ENCODE measurements at regions not wholly inside any gene's neighbourhood (a gene's known extent, or its start where the extent isn't known, plus 50 kb on each side); places are given as distances from the start of the nearest gene placed in this dataset.

DNA sequence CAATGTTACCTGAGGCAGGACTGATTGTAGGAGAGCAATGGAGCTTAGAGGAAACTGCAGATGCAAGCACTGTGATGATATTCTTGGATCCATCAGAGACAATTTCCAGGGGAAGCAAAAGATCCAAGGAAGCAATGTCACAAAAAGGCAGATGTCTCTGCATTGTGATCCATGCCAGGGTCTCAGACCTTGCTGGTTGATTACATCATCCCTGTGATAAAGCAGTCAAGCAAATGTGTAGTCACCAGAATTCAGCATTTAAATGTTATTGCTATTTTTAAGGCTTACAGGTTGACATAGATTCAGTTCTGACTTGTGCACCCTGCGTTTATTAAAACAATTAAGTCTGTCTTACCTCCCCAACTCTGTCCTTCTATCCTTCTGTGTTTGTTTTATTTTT is 56.8 kb upstream of the CCDC85A start:
- Mint-ChIP-seq H3K36me3 (ENCODE audit: unreplicated experiment) (no peaks in the 10 kb centered on the region), H3K4me3 (ENCODE audit: unreplicated experiment) (peak overlapping the region; percentile 40), H3K27me3 (ENCODE audit: unreplicated experiment) (no peaks in the 10 kb centered on the region), H3K9me3 (ENCODE audit: unreplicated experiment) (peaks cover 4% of the 10 kb centered on the region), H3K4me1 (ENCODE audit: low read depth, unreplicated experiment) (peaks cover 23% of the 10 kb centered on the region), H3K27ac (ENCODE audit: unreplicated experiment) (peak overlapping the region; percentile 88)
- TF ChIP-seq CTCF (IDR thresholded peaks at IDR 0.05; ENCODE audit: partially characterized antibody, unreplicated experiment), result no peak
- DNase-seq, result no peak

DNA sequence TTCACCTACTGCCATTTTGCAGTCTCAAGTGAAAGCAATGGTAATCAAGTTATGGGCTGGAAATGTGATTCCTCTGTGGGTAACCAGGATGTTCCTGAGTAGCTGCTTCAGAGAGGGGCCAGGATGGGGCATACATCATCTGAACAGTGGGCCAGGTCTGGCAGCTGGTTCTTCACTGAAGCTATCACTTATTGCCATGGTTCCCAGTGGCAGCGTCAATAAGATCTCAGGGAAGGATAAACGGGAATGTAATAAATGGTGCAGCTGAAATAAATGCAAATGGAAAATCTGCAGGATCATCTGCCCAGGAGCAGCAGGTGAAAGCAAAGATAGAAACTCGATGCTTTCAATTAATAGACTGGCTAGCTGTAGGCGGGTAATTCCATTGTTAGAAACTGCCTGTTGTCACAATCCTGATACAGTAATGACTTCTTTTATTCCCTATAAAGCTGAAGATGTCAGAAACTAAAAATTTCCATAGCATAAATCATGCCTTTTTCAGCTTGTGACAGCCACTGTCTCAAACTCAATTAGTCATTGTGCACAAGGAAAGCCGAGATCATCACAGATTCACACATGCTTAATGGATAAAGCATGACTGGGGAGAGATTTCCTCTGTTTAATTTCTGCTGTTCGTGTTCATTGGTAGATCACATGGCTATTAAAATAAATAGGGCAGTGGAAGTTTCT is 56.2 kb upstream of the CCDC85A start:
- no peaks in the 10 kb centered on the region for H3K27me3 Mint-ChIP-seq (ENCODE audit: unreplicated experiment)
- no peaks in the 10 kb centered on the region for H3K36me3 Mint-ChIP-seq (ENCODE audit: unreplicated experiment)
- peak; percentile 24 for DNase-seq
- H3K27ac Mint-ChIP-seq (ENCODE audit: unreplicated experiment), result peak overlapping the region; percentile 88
- peak overlapping the region; percentile 40 for H3K4me3 Mint-ChIP-seq (ENCODE audit: unreplicated experiment)
- H3K9me3 Mint-ChIP-seq (ENCODE audit: unreplicated experiment), result peaks cover 4% of the 10 kb centered on the region
- no peak for TF ChIP-seq CTCF (IDR thresholded peaks at IDR 0.05; ENCODE audit: partially characterized antibody, unreplicated experiment)
- H3K4me1 Mint-ChIP-seq (ENCODE audit: low read depth, unreplicated experiment), result peaks cover 27% of the 10 kb centered on the region

GRCh38 chr2:56128235-56128634 is 55.6 kb upstream of the CCDC85A start:
- Mint-ChIP-seq H3K27me3 (ENCODE audit: unreplicated experiment) (no peaks in the 10 kb centered on the region), H3K27ac (ENCODE audit: unreplicated experiment) (peak overlapping the region; percentile 88), H3K36me3 (ENCODE audit: unreplicated experiment) (no peaks in the 10 kb centered on the region), H3K4me1 (ENCODE audit: low read depth, unreplicated experiment) (peaks cover 29% of the 10 kb centered on the region), H3K4me3 (ENCODE audit: unreplicated experiment) (peak overlapping the region; percentile 12), H3K9me3 (ENCODE audit: unreplicated experiment) (peaks cover 4% of the 10 kb centered on the region)
- no peak for DNase-seq
- no peak for TF ChIP-seq CTCF (IDR thresholded peaks at IDR 0.05; ENCODE audit: partially characterized antibody, unreplicated experiment)

- Mint-ChIP-seq H3K27ac (ENCODE audit: unreplicated experiment) (no peak overlapping the region), H3K4me1 (ENCODE audit: low read depth, unreplicated experiment) (peaks cover 40% of the 10 kb centered on the region), H3K4me3 (ENCODE audit: unreplicated experiment) (no peak overlapping the region), H3K27me3 (ENCODE audit: unreplicated experiment) (no peaks in the 10 kb centered on the region), H3K36me3 (ENCODE audit: unreplicated experiment) (no peaks in the 10 kb centered on the region), H3K9me3 (ENCODE audit: unreplicated experiment) (peaks cover 4% of the 10 kb centered on the region)
- peak; percentile 78 for TF ChIP-seq CTCF (IDR thresholded peaks at IDR 0.05; ENCODE audit: partially characterized antibody, unreplicated experiment)
- peak; percentile 38 for DNase-seq
Measured at GRCh38 chr2:56130463-56131070, 53.2 kb upstream of the CCDC85A start.

DNA sequence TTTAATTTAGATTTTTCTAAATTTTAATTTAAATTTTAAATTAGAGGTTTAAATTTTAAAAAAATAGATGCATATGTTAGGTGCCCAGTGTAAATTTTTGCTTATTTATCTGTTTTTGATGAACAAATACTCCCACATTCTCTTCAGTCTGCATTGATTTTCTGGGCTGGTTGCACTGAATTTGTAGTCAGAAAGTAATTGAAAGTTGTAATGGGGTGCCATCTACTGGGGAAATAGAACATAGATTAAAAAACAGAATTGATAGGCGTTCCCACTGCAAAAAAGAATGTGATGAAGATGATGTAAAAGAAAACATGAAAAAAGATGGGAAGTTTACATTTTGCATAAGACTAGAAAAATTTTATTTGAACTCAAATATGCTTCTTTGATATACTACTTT is 51.7 kb upstream of the CCDC85A start:
- Mint-ChIP-seq H3K27me3 (ENCODE audit: unreplicated experiment) (no peaks in the 10 kb centered on the region), H3K4me3 (ENCODE audit: unreplicated experiment) (no peak overlapping the region), H3K4me1 (ENCODE audit: low read depth, unreplicated experiment) (peaks cover 34% of the 10 kb centered on the region), H3K36me3 (ENCODE audit: unreplicated experiment) (no peaks in the 10 kb centered on the region), H3K27ac (ENCODE audit: unreplicated experiment) (no peak overlapping the region), H3K9me3 (ENCODE audit: unreplicated experiment) (peaks cover 8% of the 10 kb centered on the region)
- no peak for DNase-seq
- peak; percentile 65 for TF ChIP-seq CTCF (IDR thresholded peaks at IDR 0.05; ENCODE audit: partially characterized antibody, unreplicated experiment)

Data from glutamatergic neuron (in vitro differentiated cells).